ENCODE measurements at regions not wholly inside any gene's neighbourhood (a gene's known extent, or its start where the extent isn't known, plus 50 kb on each side); places are given as distances from the start of the nearest gene placed in this dataset.

DNA sequence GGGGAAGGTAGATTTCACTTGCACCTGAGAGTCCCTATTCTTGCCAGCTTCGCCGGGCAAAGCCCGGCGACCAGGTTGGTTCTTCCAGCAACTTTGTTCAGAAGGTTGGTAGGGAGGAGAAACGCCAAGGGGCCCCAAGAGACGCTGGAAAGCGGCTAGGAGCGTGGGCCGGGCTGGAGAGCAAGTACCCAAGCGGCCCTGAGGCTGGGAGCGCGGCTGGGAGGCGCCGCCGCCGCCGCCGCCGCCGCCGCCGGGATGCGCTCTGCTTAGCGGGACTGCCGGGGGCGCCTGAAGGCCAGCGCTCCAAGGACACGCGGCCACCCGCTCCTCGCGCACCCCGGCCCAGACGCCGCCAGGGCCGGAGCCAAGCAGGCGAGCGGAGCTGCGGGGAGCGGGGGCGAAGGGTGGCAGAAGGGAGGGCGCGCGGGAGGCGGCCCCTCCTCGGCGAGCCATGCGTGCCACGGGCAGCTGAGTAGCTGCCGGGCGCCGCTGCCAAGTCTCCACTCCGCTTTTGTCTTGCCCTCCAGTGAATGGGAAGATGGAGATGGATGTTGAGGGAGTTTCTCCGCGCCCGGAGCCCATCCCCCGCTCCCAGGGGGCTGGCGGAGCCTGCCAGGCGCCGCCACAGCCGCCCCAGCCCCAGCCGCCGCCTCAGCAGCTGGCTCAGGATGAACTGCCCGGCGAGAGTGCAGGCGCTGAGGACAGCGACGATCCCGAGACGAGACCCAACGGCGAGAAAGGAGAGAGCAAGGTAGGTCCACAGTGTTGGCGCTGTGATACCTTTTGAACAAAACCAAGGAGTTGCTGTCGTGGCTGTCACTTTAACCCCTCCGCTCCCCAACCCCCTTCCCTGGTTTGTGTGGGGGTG is 227.4 kb upstream of the AZI2 start:
- intact Hi-C loops (cut with micrococcal nuclease) = no loop called here
- peaks cover 53% of the 10 kb centered on the region for H3K27me3 Mint-ChIP-seq
- no peaks in the 10 kb centered on the region for H3K9me3 Mint-ChIP-seq
- H3K4me3 Mint-ChIP-seq = no peak overlapping the region
- H3K36me3 Mint-ChIP-seq (ENCODE audit: low read depth) = no peaks in the 10 kb centered on the region
- no peak overlapping the region for H3K27ac Mint-ChIP-seq
- H3K4me1 Mint-ChIP-seq (ENCODE audit: low read depth) = no peaks in the 10 kb centered on the region

DNA sequence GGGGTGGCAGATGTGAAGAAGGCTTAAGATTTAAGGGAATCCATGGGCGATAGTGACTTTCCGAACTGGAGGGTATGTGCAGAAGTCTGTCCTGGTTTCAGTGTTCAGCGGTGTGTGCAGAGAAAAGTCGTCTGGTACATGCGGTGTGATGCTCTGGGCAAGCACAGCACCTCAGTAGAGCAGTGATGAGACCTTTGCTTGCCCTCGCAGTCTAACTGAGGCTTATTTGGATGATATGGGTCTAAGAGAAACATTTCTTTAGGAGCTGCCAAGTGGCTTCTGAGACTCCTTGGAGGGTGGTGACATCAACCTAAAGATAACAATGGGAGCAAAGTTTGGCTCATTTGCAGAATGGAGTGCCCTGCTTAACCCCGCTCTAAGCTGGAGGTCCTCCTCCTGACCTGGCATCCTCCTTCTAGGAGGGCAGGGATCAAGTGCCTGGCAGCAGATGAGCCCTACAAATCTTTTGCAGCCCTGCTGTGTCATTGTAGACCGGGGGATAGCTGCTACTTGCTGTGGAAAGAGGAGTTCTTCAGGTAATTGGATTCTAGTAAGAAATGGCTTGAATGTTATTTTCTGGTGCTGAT is 228.1 kb upstream of the AZI2 start:
- no peaks in the 10 kb centered on the region for H3K4me1 Mint-ChIP-seq (ENCODE audit: low read depth)
- intact Hi-C loops (cut with micrococcal nuclease) = no loop called here
- H3K36me3 Mint-ChIP-seq (ENCODE audit: low read depth) = no peaks in the 10 kb centered on the region
- H3K4me3 Mint-ChIP-seq = no peak overlapping the region
- no peak overlapping the region for H3K27ac Mint-ChIP-seq
- peaks cover 53% of the 10 kb centered on the region for H3K27me3 Mint-ChIP-seq
- no peaks in the 10 kb centered on the region for H3K9me3 Mint-ChIP-seq

DNA sequence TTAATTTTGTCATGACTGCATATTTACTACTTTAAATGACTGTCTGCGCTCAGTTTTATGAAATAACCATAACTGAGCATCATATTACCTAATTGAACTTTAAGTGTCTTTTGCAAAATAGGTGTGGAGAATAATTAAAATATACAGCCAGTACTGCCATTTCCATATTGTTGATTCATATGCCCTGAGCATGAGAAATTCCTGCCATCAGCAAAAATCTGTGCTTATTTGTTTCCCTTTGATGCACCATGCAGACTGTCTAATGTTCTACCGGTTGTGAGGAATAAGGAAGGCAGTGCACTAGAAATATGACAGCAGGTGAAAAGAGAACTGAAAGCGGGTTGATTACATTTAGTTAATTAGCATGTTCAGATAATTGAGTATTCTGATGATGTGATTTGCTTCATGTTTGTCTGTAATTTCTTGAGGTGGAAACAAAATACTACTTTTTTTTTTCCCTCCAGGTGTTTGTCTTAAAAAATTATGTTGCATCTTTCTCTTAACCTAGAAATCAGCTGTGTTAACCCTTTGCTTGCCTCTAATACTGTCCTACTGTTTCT is 229.4 kb upstream of the AZI2 start:
- no peak overlapping the region for H3K27ac Mint-ChIP-seq
- H3K36me3 Mint-ChIP-seq (ENCODE audit: low read depth) = no peaks in the 10 kb centered on the region
- no peaks in the 10 kb centered on the region for H3K4me1 Mint-ChIP-seq (ENCODE audit: low read depth)
- H3K9me3 Mint-ChIP-seq = no peaks in the 10 kb centered on the region
- intact Hi-C loops (cut with micrococcal nuclease) = no loop called here
- H3K4me3 Mint-ChIP-seq = no peak overlapping the region
- peaks cover 49% of the 10 kb centered on the region for H3K27me3 Mint-ChIP-seq

DNA sequence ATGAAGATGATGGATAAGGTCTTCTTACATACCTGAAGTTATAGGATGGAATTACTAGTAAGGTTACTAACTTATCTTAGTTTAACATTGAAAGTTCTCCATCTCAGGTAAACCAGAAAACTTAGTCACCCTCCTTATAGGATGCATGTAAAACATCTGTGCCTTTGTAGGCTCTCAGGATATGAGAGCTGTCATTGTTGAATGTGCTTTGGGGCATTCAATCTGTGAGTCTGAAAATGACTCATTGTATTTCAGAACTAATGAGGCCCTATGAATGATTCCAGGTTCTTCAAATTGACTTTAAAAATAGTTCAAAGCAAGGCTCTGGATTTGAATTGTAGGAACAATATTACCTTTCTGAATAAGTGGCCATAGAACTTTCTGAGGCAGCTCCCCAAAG is 237.7 kb upstream of the AZI2 start:
- H3K9me3 Mint-ChIP-seq = no peaks in the 10 kb centered on the region
- intact Hi-C loops (cut with micrococcal nuclease) = no loop called here
- no peak overlapping the region for H3K4me3 Mint-ChIP-seq
- H3K27ac Mint-ChIP-seq = no peak overlapping the region
- H3K36me3 Mint-ChIP-seq (ENCODE audit: low read depth) = no peaks in the 10 kb centered on the region
- peaks cover 2% of the 10 kb centered on the region for H3K27me3 Mint-ChIP-seq
- H3K4me1 Mint-ChIP-seq (ENCODE audit: low read depth) = no peaks in the 10 kb centered on the region

DNA sequence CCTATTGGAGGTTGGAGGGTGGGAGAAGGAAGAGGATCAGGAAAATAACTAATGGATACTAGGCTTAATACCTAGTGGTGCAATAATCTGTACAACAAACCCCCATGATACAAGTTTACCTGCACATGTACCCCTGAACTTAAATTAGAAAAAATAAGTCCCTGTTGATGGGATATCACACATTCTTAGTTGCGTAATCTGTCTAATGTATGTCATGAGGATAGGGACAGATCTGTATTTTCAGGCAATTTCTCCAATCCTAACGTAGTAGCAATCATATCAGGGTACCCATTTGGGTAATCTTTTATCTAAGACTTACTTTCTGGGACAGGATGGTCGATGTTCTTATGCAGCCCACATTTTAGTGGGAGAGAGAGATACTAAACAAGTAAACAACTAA is 239.1 kb upstream of the AZI2 start:
- Mint-ChIP-seq H3K4me1 (ENCODE audit: low read depth) (no peaks in the 10 kb centered on the region), H3K27ac (no peak overlapping the region), H3K36me3 (ENCODE audit: low read depth) (no peaks in the 10 kb centered on the region), H3K4me3 (no peak overlapping the region), H3K9me3 (no peaks in the 10 kb centered on the region), H3K27me3 (peaks cover 2% of the 10 kb centered on the region)
- intact Hi-C loops (cut with micrococcal nuclease) = no loop called here

DNA sequence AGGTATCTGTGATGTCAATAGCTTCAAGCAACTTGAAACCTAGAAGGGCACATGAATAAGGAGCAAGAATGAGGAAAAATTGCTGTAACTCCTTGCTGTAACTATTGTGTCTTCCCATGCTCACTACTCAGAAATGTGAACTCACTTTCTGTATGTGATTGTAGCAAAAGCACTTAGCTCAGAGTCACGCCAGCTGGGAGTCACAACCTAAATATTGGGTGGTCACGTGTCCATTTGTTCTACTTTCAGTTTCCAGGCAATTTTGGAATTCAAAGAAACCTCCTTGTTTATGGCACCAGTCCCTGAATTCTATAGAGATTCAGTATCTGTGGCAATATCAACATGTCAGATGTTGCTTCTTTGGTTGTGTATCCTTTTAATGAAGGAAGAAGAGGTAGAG is 241.6 kb upstream of the AZI2 start:
- intact Hi-C loops (cut with micrococcal nuclease) = no loop called here

DNA sequence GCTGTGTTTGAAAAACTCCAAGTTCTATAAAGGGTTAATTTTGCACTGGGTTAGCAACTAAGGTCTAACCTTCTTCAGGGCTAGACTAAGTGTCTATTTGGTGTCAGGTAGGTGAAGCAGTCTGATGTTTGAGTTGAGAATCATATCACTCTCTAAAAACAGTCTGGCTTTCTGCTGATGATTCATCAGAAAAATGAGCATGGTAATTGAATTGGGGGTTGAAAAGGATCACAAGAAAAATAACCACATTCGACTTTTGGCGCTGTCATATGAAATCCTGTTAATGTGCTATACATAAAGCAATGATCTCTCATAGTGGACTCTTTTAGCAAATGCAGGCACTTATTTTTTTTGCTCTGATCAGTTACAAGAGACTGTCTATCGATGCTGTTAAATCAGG is 242.2 kb upstream of the AZI2 start:
- intact Hi-C loops (cut with micrococcal nuclease) = no loop called here
- Mint-ChIP-seq H3K4me1 (ENCODE audit: low read depth) (no peaks in the 10 kb centered on the region), H3K27me3 (peaks cover 2% of the 10 kb centered on the region), H3K27ac (no peak overlapping the region), H3K9me3 (no peaks in the 10 kb centered on the region), H3K36me3 (ENCODE audit: low read depth) (no peaks in the 10 kb centered on the region), H3K4me3 (no peak overlapping the region)

More for the DNA sequence above, 241.6 kb upstream of the AZI2 start:
- H3K27me3 Mint-ChIP-seq = peaks cover 2% of the 10 kb centered on the region
- H3K36me3 Mint-ChIP-seq (ENCODE audit: low read depth) = no peaks in the 10 kb centered on the region
- H3K4me1 Mint-ChIP-seq (ENCODE audit: low read depth) = no peaks in the 10 kb centered on the region
- no peaks in the 10 kb centered on the region for H3K9me3 Mint-ChIP-seq
- H3K4me3 Mint-ChIP-seq = no peak overlapping the region
- no peak overlapping the region for H3K27ac Mint-ChIP-seq

DNA sequence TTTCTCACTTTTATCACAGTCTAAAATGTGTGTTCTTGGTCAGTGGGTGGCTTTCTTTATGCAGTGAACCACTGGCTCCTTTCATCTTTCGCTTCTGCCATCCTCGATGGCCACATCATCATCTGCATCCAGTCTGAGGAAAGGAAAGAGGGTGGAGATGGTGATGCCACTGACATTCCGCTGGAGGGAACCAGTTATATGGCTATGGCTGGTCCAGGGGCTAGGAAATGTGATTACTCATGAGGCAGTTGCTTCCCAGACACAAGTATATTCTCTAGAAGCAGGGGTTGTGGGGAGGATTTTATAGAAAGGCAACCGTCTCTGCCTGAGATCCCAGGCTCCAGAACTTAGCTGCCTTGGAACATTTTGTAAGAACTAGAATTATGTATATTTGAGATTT is 246.7 kb upstream of the AZI2 start:
- intact Hi-C loops (cut with micrococcal nuclease) = no loop called here
- Mint-ChIP-seq H3K4me1 (ENCODE audit: low read depth) (no peaks in the 10 kb centered on the region), H3K9me3 (peaks cover 14% of the 10 kb centered on the region), H3K36me3 (ENCODE audit: low read depth) (no peaks in the 10 kb centered on the region), H3K4me3 (no peak overlapping the region), H3K27me3 (no peaks in the 10 kb centered on the region), H3K27ac (no peak overlapping the region)

DNA sequence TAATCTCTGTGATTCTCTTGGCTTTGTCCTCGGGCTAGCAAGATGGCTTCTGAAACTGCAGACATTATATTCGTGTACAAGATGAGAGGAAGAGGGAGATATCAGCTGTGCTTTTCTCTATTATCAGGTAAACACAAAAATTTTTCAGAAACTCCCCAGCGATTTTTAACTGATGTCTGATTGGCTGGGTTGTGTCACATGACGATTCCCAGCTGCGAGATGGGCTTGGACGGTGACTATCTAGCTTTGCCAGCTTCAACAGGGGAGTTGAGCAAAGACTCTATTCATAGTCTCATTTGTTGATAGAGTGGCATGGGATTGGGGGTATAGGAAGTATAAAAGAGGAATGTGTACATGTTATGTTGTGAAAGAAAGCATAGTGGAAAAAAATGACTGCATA is 248.8 kb upstream of the AZI2 start:
- Mint-ChIP-seq H3K4me3 (no peak overlapping the region), H3K4me1 (ENCODE audit: low read depth) (no peaks in the 10 kb centered on the region), H3K27ac (no peak overlapping the region)

DNA sequence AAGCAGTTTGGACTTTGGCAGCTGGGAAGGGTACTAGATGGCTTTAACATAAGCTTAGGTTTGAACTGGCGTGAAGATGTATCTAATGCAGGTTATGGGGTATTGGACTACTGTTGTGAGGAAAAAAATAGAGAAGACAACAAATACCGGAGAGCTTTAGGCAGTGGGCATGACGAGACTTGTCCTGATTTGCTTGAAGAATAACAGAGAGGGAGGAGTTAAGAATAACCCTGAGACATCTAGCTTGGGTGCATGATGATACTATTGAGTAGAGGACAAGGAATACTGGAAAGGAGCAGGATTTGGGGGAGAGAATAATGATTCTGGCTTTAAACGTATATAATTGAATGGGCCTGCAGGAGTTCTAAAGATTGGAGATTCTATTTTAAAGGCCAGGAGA is 249.5 kb upstream of the AZI2 start:
- Mint-ChIP-seq H3K27ac (no peak overlapping the region), H3K9me3 (peaks cover 21% of the 10 kb centered on the region), H3K36me3 (ENCODE audit: low read depth) (no peaks in the 10 kb centered on the region), H3K4me1 (ENCODE audit: low read depth) (no peaks in the 10 kb centered on the region), H3K27me3 (no peaks in the 10 kb centered on the region), H3K4me3 (no peak overlapping the region)
- intact Hi-C loops (cut with micrococcal nuclease) = no loop called here

More for the DNA sequence above, 248.8 kb upstream of the AZI2 start:
- intact Hi-C loops (cut with micrococcal nuclease) = no loop called here
- no peaks in the 10 kb centered on the region for H3K27me3 Mint-ChIP-seq
- H3K36me3 Mint-ChIP-seq (ENCODE audit: low read depth) = no peaks in the 10 kb centered on the region
- peaks cover 21% of the 10 kb centered on the region for H3K9me3 Mint-ChIP-seq

DNA sequence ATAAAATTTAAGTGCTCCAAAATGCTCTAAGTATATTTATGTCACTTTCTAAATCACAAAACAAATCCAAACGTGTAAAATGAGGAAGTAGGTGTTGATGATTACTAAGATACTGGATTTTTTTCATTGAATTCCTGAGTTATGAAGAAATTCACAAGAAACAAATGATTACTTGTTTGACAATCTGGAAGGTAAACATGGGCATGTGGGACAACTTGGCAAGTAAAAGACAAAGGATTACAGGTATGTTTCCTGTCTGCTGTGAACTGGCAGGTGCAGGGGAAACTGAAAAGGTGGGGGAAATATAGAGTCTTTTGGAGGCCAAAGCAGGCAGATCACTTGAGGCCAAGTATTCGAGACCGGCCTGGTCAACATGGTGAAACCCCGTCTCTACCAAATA is 252.7 kb upstream of the AZI2 start:
- H3K27ac Mint-ChIP-seq = no peak overlapping the region
- H3K4me1 Mint-ChIP-seq (ENCODE audit: low read depth) = no peaks in the 10 kb centered on the region
- H3K27me3 Mint-ChIP-seq = no peaks in the 10 kb centered on the region
- no peaks in the 10 kb centered on the region for H3K36me3 Mint-ChIP-seq (ENCODE audit: low read depth)
- no peak overlapping the region for H3K4me3 Mint-ChIP-seq
- H3K9me3 Mint-ChIP-seq = peaks cover 21% of the 10 kb centered on the region
- intact Hi-C loops (cut with micrococcal nuclease) = no loop called here

DNA sequence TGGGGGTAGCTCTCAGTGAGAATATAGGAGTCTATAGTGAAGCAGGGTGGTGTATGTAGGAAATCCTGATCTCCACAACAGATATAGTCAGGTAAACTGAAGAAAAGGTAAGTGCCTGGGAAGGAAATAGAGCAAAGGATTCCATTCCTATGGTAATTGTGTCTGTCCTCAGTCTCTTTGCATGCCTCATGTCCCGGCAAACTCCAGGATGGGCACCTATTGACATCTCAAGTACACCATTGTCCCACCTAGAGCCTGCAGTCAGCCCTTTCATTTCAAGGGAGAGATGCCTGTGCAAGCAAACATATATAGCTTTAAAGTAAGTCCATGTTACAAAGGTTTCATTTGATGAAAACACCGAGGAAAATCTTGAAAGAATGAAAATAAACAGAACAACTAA is 257.7 kb upstream of the AZI2 start:
- no peaks in the 10 kb centered on the region for H3K27me3 Mint-ChIP-seq
- H3K9me3 Mint-ChIP-seq = peaks cover 14% of the 10 kb centered on the region
- intact Hi-C loops (cut with micrococcal nuclease) = no loop called here
- no peak overlapping the region for H3K27ac Mint-ChIP-seq
- no peak overlapping the region for H3K4me3 Mint-ChIP-seq
- H3K36me3 Mint-ChIP-seq (ENCODE audit: low read depth) = no peaks in the 10 kb centered on the region
- H3K4me1 Mint-ChIP-seq (ENCODE audit: low read depth) = no peaks in the 10 kb centered on the region

DNA sequence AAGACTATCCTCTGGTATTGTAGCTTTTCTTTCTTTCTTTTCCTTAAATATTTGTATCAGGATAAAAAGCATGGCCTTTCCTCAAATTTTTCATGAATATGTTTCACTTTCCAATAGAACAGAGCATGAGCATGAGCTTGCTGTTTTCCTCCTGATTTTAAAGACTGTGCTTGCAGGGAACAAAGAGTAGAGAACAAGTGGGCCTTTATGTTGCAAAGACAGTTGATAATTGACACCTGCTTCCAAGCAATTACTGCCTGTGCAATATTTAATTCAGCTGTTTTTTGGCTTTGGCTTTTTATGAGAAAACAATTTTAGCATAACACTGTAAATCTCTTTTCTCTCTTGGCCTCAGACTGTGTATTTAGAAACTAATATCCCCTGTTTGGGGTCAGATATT is 263.6 kb upstream of the AZI2 start:
- Mint-ChIP-seq H3K27me3 (no peaks in the 10 kb centered on the region), H3K4me1 (ENCODE audit: low read depth) (no peaks in the 10 kb centered on the region), H3K4me3 (no peak overlapping the region), H3K9me3 (peaks cover 8% of the 10 kb centered on the region), H3K36me3 (ENCODE audit: low read depth) (no peaks in the 10 kb centered on the region), H3K27ac (no peak overlapping the region)
- intact Hi-C loops (cut with micrococcal nuclease) = no loop called here

DNA sequence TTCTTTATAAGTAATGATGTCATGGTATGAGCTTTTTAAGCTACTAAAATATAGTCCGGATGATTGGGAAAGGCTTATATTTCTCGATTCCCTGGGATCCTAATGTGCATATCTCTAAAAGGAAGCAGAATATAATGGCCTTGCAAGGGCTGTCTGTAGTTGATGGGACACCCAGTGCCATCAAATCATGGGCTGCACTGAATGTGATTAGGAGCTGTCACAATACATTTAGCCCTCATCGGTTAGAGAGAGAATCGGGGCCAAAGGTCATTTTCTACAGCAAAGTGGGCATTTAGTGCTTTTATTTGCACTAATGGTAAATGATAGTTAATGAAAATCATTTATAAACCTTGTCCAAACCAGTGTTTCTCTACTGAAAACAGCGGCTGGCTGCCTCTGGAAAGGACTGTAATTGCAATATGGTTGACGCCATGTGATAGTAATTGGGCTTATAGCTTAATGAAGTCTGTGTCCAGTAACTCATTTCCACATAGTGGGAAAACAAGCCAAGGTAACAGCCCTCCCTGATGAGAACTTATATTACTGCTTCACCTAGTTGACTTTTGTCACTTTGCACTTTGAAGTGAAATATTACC is 265.0 kb upstream of the AZI2 start:
- Mint-ChIP-seq H3K9me3 (peaks cover 8% of the 10 kb centered on the region), H3K4me1 (ENCODE audit: low read depth) (no peaks in the 10 kb centered on the region), H3K4me3 (no peak overlapping the region), H3K36me3 (ENCODE audit: low read depth) (no peaks in the 10 kb centered on the region), H3K27me3 (no peaks in the 10 kb centered on the region), H3K27ac (no peak overlapping the region)
- intact Hi-C loops (cut with micrococcal nuclease) = no loop called here

Data from dendritic cell treated with granulocyte-macrophage colony-stimulating factor and Interleukin-4, amounts not matched to agents 40 ng/mL and 50 ng/mL, for 4 days (primary cell).